Left ventricle myocardium inferior (tissue), 1 donor: ENCODE measurements at regions not wholly inside any gene's neighbourhood (a gene's known extent, or its start where the extent isn't known, plus 50 kb on each side); places are given as distances from the start of the nearest gene placed in this dataset.

ENCODE experiments used
- DNase-seq: peaks from one replicate; pipeline ENCODE4 v3.0.0-alpha.2; 2020
- H3K27ac ChIP-seq: fragments of 200-600 bp; replicated peaks from 2 replicates; pipeline ENCODE4 v1.8.0; 2021
- H3K27me3 ChIP-seq: fragments of 200-600 bp; 2 replicates; pipeline ENCODE4 v1.8.0; 2021; ENCODE audit warnings: low read depth
- H3K36me3 ChIP-seq: fragments of 200-600 bp; 2 replicates; pipeline ENCODE4 v1.8.0; 2021
- H3K4me1 ChIP-seq: fragments of 200-600 bp; 2 replicates; pipeline ENCODE4 v1.8.0; 2021
- H3K4me3 ChIP-seq: fragments of 200-600 bp; 2 replicates; pipeline ENCODE4 v1.8.0; 2021; ENCODE audit warnings: mild to moderate bottlenecking, moderate library complexity
- H3K9me3 ChIP-seq: fragments of 200-600 bp; replicated peaks from 2 replicates; pipeline ENCODE4 v1.8.0; 2021
- CTCF ChIP-seq: fragments of 200-600 bp; IDR thresholded peaks from 2 replicates; pipeline ENCODE4 v1.8.0; 2021; ENCODE audit warnings: antibody characterized with exemption, mild to moderate bottlenecking, borderline replicate concordance
- intact Hi-C: fragments of 100-400 bp; cut with micrococcal nuclease; formaldehyde crosslinking; loops from one replicate; pipeline ENCODE4 v1.11.0; 2022
- donor health status: DM: no; HTN: yes; CAD: no; lungs with severe emphysema.

DNA sequence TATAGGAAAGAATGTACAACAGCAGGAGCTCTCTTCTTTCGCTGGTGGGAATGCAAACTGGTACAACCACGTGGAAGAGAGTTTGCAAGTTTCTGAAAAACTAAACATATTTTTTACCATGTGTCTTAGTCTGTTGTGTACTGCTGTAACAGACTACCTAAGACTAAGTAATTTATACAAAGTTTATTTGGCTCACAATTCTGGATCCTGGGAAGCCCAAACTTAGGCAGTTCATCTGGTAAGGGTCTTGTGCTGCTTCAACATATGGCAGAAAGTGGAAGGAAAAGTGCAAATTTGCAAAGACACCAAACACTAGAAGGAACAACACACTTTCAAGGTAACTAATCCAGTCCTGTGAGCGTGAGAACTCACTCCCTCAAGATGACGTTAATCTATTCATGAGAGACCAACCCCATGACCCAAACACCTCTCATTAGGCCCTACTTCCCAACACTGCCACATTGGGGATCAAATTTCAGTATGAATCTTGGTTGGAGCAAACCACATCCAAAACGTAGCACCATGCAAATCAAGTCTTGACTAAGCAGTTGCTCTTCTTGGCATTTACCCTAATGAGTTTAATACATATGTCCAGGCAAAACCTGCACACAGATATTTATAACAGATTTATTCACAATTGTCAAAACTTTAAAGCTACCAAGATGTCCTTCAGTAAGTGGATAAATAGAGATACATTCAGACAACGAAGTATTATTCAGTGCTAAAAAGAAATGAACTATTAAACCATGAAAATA, 481.9 kb upstream of the FOXG1 start:
- intact Hi-C loops = no loop called here
- no peaks in the 10 kb centered on the region for H3K4me1 ChIP-seq
- H3K27me3 ChIP-seq = no peaks in the 10 kb centered on the region
- H3K36me3 ChIP-seq = no peaks in the 10 kb centered on the region
- H3K27ac ChIP-seq = no peak overlapping the region
- no peak for DNase-seq
- H3K4me3 ChIP-seq = no peak overlapping the region
- no peak for TF ChIP-seq CTCF
- H3K9me3 ChIP-seq = peaks cover 11% of the 10 kb centered on the region

DNA sequence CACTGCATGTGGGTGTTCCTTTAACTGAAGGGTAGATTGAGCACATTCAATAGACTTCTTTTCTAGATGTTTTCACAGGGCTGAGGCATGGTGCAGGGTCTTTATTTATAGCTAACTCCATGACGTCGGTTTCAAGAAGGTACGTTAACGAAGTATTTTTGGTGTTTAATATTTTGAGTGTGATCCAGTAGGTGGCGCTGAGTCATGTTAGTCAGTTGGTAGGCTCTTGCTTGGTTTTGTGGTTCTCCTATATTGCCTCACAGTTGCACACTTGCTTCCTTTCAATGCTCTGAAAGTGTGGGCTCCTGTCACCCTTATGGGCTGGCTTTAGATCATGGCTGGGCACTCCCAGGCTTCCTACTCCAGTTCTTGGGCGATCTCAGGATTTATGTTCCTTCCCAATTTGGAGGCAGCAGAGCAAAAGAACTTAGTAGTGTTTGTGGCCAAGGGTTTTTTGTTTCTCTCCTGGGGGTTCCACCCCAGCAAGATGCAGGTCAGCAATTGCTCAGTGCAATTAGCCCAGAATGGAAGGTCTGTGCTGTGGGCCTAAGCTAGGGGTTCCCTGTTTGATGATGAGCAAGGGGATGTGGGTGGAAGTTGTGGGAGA, 471.6 kb upstream of the FOXG1 start:
- no peak overlapping the region for H3K27ac ChIP-seq
- intact Hi-C loops = no loop called here

DNA sequence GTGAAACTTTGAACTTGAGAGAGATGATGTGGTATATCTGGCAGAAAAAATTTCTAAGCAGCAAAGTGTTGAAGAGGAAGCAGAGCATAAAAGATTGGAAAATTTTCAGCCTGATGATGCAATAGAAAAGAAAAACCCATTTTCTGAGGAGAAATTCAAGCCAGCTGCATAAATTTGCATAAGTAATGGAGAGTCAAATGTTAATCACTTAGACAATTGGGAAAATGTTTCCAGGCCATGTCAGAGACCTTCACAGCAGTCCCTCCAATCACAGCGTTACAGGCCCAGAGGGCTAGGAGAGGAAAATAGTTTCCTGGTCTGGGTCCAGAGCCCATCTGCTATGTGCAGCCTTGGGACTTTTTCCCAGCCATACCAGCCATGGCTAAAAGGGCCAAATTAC, 469.0 kb upstream of the FOXG1 start:
- H3K4me3 ChIP-seq = no peak overlapping the region
- H3K9me3 ChIP-seq = peaks cover 44% of the 10 kb centered on the region
- DNase-seq = no peak
- H3K4me1 ChIP-seq = no peaks in the 10 kb centered on the region
- H3K36me3 ChIP-seq = no peaks in the 10 kb centered on the region
- intact Hi-C loops = no loop called here
- TF ChIP-seq CTCF = no peak
- H3K27me3 ChIP-seq = no peaks in the 10 kb centered on the region
- H3K27ac ChIP-seq = no peak overlapping the region

More for the DNA sequence above, 471.6 kb upstream of the FOXG1 start:
- no peaks in the 10 kb centered on the region for H3K27me3 ChIP-seq
- no peaks in the 10 kb centered on the region for H3K4me1 ChIP-seq
- H3K9me3 ChIP-seq = peaks cover 36% of the 10 kb centered on the region
- no peak for DNase-seq
- H3K36me3 ChIP-seq = no peaks in the 10 kb centered on the region
- TF ChIP-seq CTCF = no peak
- no peak overlapping the region for H3K4me3 ChIP-seq

DNA sequence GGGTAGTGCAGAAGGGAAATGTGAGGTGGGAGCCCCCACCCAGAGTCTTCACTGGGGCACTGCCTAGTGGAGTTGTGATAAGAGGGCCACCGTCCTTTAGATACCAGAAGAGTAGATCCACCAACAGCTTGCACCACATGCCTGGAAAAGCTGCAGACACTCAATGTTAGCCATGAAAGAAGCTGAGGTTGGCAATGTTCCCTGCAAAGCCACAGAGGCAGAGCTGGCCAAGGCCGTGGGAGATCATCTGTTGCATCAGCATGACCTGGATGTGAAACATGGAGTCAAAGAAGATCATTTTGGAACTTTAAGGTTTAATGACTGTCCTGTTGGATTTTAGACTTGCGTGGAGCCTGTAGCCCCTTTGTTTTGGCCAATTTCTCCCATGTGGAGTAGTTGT, 468.4 kb upstream of the FOXG1 start:
- intact Hi-C loops = no loop called here
- Histone ChIP-seq H3K4me3 (no peak overlapping the region), H3K27me3 (no peaks in the 10 kb centered on the region), H3K9me3 (peaks cover 47% of the 10 kb centered on the region), H3K4me1 (no peaks in the 10 kb centered on the region), H3K27ac (no peak overlapping the region), H3K36me3 (no peaks in the 10 kb centered on the region)
- TF ChIP-seq CTCF = no peak
- DNase-seq = no peak

DNA sequence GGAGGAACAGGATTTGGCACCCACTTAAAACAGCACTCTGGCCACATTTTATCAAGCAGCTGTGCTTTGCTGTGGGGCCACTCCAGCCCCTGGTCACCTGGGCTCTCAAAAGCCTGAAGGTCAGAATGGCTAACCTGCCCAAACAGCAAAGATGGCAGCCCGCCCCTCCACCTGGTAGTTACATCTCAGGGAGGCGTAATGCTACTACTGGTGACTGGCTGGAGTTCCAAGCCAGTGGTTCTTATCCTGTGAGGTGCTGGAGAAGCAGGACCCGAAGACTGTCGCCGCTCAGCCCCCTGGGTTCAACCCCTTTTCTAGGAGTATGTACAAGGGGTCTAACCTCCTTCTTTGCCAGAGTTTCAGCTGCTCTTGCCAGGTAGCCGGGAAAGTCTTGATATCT, 467.4 kb upstream of the FOXG1 start:
- intact Hi-C loops = no loop called here
- H3K4me1 ChIP-seq = no peaks in the 10 kb centered on the region
- H3K4me3 ChIP-seq = no peak overlapping the region
- no peak overlapping the region for H3K27ac ChIP-seq
- no peak for DNase-seq
- H3K36me3 ChIP-seq = no peaks in the 10 kb centered on the region
- peaks cover 42% of the 10 kb centered on the region for H3K9me3 ChIP-seq
- no peak for TF ChIP-seq CTCF
- no peaks in the 10 kb centered on the region for H3K27me3 ChIP-seq
